GM12878 (cell line): ENCODE measurements at regions not wholly inside any gene's neighbourhood (a gene's known extent, or its start where the extent isn't known, plus 50 kb on each side); places are given as distances from the start of the nearest gene placed in this dataset.

Experiments
- BCL11A ChIP-seq: IDR thresholded peaks from 2 replicates; pipeline ENCODE4 v1.6.1; 2011; ENCODE audit warnings: low read depth, low read length
- CBFB ChIP-seq: IDR thresholded peaks from 2 replicates; pipeline ENCODE4 v1.6.1; 2016; ENCODE audit warnings: antibody characterized with exemption, low read depth
- CHD1 ChIP-seq: IDR thresholded peaks from 2 replicates; pipeline ENCODE4 v1.6.1; 2012; ENCODE audit warnings: low read depth, low read length, improper control_type of control experiment
- CHD2 ChIP-seq: IDR thresholded peaks from 2 replicates; pipeline ENCODE4 v1.6.1; 2011; ENCODE audit warnings: low read depth, low read length, improper control_type of control experiment, borderline replicate concordance
- ESRRA ChIP-seq: IDR thresholded peaks from 2 replicates; pipeline ENCODE4 v1.6.1; 2012; ENCODE audit warnings: mild to moderate bottlenecking, low read length, improper control_type of control experiment
- MYC ChIP-seq: IDR thresholded peaks from 2 replicates; pipeline ENCODE4 v1.6.1; 2011; ENCODE audit warnings: mild to moderate bottlenecking, low read length, moderate library complexity, inconsistent platforms; ENCODE audit not compliant: insufficient read depth, insufficient replicate concordance, insufficient read length, severe bottlenecking
- NR2C2 ChIP-seq: IDR thresholded peaks from 2 replicates; pipeline ENCODE4 v1.6.1; 2011; ENCODE audit warnings: borderline replicate concordance, low read depth; ENCODE audit not compliant: control insufficient read depth, insufficient read length
- POLR2AphosphoS5 ChIP-seq: IDR thresholded peaks from 2 replicates; pipeline ENCODE4 v1.6.1; 2011; ENCODE audit warnings: mild to moderate bottlenecking, low read length, inconsistent platforms
- SIN3A ChIP-seq: IDR thresholded peaks from 2 replicates; pipeline ENCODE4 v1.6.1; 2012; ENCODE audit warnings: low read depth, low read length, improper control_type of control experiment
- YY1 ChIP-seq: IDR thresholded peaks from 2 replicates; pipeline ENCODE4 v1.6.1; 2011; ENCODE audit warnings: low read depth, mild to moderate bottlenecking, low read length
- ZNF384 ChIP-seq: IDR thresholded peaks from 2 replicates; pipeline ENCODE4 v1.6.1; 2012; ENCODE audit warnings: low read depth, mild to moderate bottlenecking, low read length, improper control_type of control experiment, borderline replicate concordance
- TF ChIP-seq, protein P1 (sequence below): IDR thresholded peaks from 2 replicates; pipeline ENCODE4 v1.6.1; 2012; ENCODE audit warnings: low read depth, low read length, improper control_type of control experiment
- TF ChIP-seq, protein P2 (sequence below): fragments of 450-650 bp; IDR thresholded peaks from 2 replicates; pipeline ENCODE4 v1.6.1; 2017; ENCODE audit warnings: antibody characterized with exemption, mild to moderate bottlenecking, moderate library complexity
- TF ChIP-seq, protein P3 (sequence below), 3 experiments: IDR thresholded peaks in 2 of 3; conservative IDR thresholded peaks in 1 of 3; 2 replicates each; pipeline ENCODE4 v1.5.1; 2011; ENCODE audit warnings: low read depth in 3 of 3, low read length in 3 of 3, mild to moderate bottlenecking in 3 of 3, control low read depth in 2 of 3, moderate library complexity in 2 of 3, inconsistent platforms in 1 of 3, mixed read lengths in 1 of 3; ENCODE audit not compliant: control insufficient read depth in 2 of 3, insufficient read depth in 1 of 3; ENCODE audit errors: extremely low read depth in 1 of 3

DNA sequence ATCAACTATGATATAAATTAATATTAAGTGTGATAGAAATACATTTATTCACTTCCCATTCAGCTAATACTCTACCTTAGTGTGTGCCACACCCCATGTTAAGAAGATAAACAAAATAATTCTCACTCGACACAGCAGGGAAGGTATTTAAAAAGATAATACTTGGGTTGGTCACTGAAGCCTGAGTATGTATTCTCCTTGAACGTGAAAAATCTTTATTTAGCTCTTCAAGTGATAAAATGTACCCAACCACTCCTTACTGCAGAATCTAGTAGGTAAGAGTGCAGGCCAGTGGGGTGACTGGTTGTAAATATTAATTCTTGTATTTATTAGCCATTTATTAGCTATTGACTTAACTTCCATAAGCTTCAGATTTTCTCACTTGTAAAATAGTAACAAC lies 372.7 kb upstream of the THBS1 start:
- TF ChIP-seq, protein P1, sequence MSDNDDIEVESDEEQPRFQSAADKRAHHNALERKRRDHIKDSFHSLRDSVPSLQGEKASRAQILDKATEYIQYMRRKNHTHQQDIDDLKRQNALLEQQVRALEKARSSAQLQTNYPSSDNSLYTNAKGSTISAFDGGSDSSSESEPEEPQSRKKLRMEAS: no peak
- no peak for TF ChIP-seq ESRRA
- TF ChIP-seq, protein P2, sequence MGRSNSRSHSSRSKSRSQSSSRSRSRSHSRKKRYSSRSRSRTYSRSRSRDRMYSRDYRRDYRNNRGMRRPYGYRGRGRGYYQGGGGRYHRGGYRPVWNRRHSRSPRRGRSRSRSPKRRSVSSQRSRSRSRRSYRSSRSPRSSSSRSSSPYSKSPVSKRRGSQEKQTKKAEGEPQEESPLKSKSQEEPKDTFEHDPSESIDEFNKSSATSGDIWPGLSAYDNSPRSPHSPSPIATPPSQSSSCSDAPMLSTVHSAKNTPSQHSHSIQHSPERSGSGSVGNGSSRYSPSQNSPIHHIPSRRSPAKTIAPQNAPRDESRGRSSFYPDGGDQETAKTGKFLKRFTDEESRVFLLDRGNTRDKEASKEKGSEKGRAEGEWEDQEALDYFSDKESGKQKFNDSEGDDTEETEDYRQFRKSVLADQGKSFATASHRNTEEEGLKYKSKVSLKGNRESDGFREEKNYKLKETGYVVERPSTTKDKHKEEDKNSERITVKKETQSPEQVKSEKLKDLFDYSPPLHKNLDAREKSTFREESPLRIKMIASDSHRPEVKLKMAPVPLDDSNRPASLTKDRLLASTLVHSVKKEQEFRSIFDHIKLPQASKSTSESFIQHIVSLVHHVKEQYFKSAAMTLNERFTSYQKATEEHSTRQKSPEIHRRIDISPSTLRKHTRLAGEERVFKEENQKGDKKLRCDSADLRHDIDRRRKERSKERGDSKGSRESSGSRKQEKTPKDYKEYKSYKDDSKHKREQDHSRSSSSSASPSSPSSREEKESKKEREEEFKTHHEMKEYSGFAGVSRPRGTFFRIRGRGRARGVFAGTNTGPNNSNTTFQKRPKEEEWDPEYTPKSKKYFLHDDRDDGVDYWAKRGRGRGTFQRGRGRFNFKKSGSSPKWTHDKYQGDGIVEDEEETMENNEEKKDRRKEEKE: no peak
- no peak for TF ChIP-seq NR2C2
- no peak for TF ChIP-seq BCL11A
- TF ChIP-seq, protein P3, sequence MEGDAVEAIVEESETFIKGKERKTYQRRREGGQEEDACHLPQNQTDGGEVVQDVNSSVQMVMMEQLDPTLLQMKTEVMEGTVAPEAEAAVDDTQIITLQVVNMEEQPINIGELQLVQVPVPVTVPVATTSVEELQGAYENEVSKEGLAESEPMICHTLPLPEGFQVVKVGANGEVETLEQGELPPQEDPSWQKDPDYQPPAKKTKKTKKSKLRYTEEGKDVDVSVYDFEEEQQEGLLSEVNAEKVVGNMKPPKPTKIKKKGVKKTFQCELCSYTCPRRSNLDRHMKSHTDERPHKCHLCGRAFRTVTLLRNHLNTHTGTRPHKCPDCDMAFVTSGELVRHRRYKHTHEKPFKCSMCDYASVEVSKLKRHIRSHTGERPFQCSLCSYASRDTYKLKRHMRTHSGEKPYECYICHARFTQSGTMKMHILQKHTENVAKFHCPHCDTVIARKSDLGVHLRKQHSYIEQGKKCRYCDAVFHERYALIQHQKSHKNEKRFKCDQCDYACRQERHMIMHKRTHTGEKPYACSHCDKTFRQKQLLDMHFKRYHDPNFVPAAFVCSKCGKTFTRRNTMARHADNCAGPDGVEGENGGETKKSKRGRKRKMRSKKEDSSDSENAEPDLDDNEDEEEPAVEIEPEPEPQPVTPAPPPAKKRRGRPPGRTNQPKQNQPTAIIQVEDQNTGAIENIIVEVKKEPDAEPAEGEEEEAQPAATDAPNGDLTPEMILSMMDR (IDR thresholded peaks at IDR 0.05 in 2 of 3, conservative IDR thresholded peaks at IDR 0.05 in 1 of 3; ENCODE audit: control insufficient read depth in 2 of 3, extremely low read depth in 1 of 3, insufficient read depth in 1 of 3, low read depth in 3 of 3, low read length in 3 of 3): no peak
- no peak for TF ChIP-seq POLR2AphosphoS5
- no peak for TF ChIP-seq ZNF384
- TF ChIP-seq YY1: no peak
- no peak for TF ChIP-seq SIN3A
- TF ChIP-seq CHD1: no peak
- no peak for TF ChIP-seq MYC
- no peak for TF ChIP-seq CBFB
- TF ChIP-seq CHD2: no peak
